ENCODE measurements at regions not wholly inside any gene's neighbourhood (a gene's known extent, or its start where the extent isn't known, plus 50 kb on each side); places are given as distances from the start of the nearest gene placed in this dataset.

DNA sequence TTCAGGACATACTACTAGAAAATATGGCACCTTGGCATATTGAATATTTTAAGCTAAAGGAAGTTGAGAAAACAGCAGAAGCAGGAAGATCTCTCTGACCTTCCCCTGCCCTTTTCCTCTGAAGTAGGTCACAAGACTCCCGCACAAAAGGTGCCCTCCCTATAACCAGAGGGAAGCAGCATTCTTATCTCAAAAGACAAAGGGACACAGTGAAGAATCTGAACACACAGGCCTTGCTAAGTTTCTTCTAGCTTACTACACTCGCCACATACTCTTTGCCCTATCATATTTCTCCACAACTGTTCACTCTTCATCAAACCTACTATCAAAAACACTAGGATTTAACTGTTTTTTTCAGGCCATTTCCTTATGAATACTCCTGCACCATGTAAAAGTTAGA, 151.2 kb downstream of the ELOVL4 start:
- TF ChIP-seq, protein P1, sequence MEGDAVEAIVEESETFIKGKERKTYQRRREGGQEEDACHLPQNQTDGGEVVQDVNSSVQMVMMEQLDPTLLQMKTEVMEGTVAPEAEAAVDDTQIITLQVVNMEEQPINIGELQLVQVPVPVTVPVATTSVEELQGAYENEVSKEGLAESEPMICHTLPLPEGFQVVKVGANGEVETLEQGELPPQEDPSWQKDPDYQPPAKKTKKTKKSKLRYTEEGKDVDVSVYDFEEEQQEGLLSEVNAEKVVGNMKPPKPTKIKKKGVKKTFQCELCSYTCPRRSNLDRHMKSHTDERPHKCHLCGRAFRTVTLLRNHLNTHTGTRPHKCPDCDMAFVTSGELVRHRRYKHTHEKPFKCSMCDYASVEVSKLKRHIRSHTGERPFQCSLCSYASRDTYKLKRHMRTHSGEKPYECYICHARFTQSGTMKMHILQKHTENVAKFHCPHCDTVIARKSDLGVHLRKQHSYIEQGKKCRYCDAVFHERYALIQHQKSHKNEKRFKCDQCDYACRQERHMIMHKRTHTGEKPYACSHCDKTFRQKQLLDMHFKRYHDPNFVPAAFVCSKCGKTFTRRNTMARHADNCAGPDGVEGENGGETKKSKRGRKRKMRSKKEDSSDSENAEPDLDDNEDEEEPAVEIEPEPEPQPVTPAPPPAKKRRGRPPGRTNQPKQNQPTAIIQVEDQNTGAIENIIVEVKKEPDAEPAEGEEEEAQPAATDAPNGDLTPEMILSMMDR (IDR thresholded peaks at IDR 0.05; ENCODE audit: insufficient read depth, low read depth, low read length) = no peak
- TF ChIP-seq EZH2 (IDR thresholded peaks at IDR 0.05; ENCODE audit: insufficient read depth, low read length) = no peak

Measured in astrocyte (in vitro differentiated cells and primary cell).